ENCODE measurements at regions not wholly inside any gene's neighbourhood (a gene's known extent, or its start where the extent isn't known, plus 50 kb on each side); places are given as distances from the start of the nearest gene placed in this dataset.
A peak's percentile ranks its signal among the peaks of the same experiment; 100 is the strongest.

DNA sequence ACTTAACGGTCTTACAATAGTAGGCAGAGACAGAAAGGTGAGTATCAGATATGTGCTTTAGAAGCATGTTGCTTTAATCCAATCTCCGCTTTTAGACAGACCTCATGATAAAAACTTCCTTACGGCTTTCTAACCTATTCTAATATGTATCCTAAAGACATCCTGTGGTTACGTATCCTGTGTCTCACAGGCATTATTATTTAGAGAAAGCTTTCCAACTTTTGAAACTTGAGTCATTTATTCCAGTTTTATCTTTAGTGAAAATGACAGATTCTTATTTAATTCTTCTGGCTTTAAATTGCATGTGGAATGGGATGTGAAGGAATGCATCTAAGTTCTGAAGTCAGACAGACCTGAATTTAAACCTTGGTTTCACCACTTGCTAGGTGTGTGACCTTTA, 118.9 kb downstream of the OTUD1 start:
- H3K4me3 ChIP-seq, result no peak overlapping the region
- no peaks in the 10 kb centered on the region for H3K4me1 ChIP-seq
- no peaks in the 10 kb centered on the region for H3K36me3 ChIP-seq
- H3K27me3 ChIP-seq, result no peaks in the 10 kb centered on the region
- intact Hi-C loops (cut with DNase I; ENCODE audit: low total_unique reads), result no loop called here
- peaks cover 0 to 24% (median 16%) of the 10 kb centered on the region in 4 donors for H3K9me3 ChIP-seq
- 77 to 91% (median 80%) methylated on average over 4 of the region's 4 CpGs for WGBS, 5 donors
- no peak for DNase-seq
- TF ChIP-seq EP300 (IDR thresholded peaks at IDR 0.05), result no peak
- TF ChIP-seq POLR2A (IDR thresholded peaks at IDR 0.05), result no peak
- TF ChIP-seq, protein P1, sequence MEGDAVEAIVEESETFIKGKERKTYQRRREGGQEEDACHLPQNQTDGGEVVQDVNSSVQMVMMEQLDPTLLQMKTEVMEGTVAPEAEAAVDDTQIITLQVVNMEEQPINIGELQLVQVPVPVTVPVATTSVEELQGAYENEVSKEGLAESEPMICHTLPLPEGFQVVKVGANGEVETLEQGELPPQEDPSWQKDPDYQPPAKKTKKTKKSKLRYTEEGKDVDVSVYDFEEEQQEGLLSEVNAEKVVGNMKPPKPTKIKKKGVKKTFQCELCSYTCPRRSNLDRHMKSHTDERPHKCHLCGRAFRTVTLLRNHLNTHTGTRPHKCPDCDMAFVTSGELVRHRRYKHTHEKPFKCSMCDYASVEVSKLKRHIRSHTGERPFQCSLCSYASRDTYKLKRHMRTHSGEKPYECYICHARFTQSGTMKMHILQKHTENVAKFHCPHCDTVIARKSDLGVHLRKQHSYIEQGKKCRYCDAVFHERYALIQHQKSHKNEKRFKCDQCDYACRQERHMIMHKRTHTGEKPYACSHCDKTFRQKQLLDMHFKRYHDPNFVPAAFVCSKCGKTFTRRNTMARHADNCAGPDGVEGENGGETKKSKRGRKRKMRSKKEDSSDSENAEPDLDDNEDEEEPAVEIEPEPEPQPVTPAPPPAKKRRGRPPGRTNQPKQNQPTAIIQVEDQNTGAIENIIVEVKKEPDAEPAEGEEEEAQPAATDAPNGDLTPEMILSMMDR (IDR thresholded peaks at IDR 0.05), result no peak
- no peak for TF ChIP-seq POLR2AphosphoS5 (IDR thresholded peaks at IDR 0.05)
- no peak overlapping the region for H3K27ac ChIP-seq

DNA sequence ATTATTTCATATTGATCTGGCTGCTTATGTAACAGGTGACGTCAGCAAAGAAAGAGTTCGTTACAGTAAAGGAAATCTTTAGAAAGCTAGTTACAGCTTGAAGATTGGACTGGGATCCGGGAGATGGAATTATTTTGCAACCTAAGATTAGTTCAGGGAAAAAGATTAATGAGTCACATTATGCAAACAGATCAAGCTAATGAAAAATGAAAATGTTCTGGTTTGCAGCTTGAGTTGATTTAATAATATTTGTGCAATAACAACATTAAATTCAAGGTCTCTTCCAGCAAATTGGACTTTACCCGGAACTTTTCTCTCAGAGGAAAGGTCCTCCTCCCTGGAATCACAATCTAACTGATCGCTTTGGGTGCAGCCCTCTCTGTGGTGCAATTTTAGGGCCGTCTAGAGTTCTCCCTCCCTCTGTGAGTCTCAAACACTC, 119.5 kb downstream of the OTUD1 start:
- H3K4me1 ChIP-seq, result no peaks in the 10 kb centered on the region
- DNase-seq, result no peak
- WGBS, 5 donors, result 29 to 44% (median 31%) methylated on average over 6 of the region's 6 CpGs
- peaks cover 0 to 26% (median 18%) of the 10 kb centered on the region in 4 donors for H3K9me3 ChIP-seq
- TF ChIP-seq POLR2AphosphoS5 (IDR thresholded peaks at IDR 0.05), result peak in 1 of 3 donors; percentile 12
- TF ChIP-seq, protein P1 (IDR thresholded peaks at IDR 0.05), result no peak
- TF ChIP-seq EP300 (IDR thresholded peaks at IDR 0.05), result no peak
- TF ChIP-seq POLR2A (IDR thresholded peaks at IDR 0.05), result no peak
- H3K36me3 ChIP-seq, result no peaks in the 10 kb centered on the region
- intact Hi-C loops (cut with DNase I; ENCODE audit: low total_unique reads), result no loop called here
- no peak overlapping the region for H3K4me3 ChIP-seq
- no peak overlapping the region for H3K27ac ChIP-seq
- H3K27me3 ChIP-seq, result no peaks in the 10 kb centered on the region

DNA sequence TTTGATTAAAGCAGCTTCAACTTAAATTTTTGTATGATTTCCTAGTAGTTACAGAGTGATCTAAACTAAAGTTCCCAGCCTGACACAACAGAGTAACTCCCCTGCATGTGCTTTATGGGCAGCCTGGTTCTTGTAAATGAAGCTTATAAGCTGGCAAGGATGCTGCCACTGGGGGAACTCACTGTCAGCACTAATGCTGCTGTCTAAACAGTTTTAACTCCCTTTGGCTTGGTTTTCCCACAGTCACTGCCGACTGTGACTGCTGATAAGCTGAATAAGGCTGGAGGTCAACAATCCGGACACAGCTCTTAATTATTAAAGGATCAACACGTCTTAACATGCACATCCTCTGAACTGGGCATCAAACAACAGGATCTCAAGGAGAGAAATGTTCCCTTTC, 130.1 kb downstream of the OTUD1 start:
- DNase-seq, result peak in 1 of 2 donors; percentile 19
- Histone ChIP-seq H3K4me3 (no peak overlapping the region), H3K4me1 (no peaks in the 10 kb centered on the region), H3K36me3 (no peaks in the 10 kb centered on the region), H3K27ac (no peak overlapping the region), H3K27me3 (no peaks in the 10 kb centered on the region), H3K9me3 (peaks cover 0 to 32% (median 24%) of the 10 kb centered on the region in 4 donors)
- intact Hi-C loops (cut with DNase I; ENCODE audit: low total_unique reads), result no loop called here
- TF ChIP-seq POLR2AphosphoS5 (IDR thresholded peaks at IDR 0.05) (no peak), POLR2A (IDR thresholded peaks at IDR 0.05) (no peak), EP300 (IDR thresholded peaks at IDR 0.05) (no peak)
- TF ChIP-seq, protein P1 (IDR thresholded peaks at IDR 0.05), result no peak
- 10 to 28% (median 24%) methylated on average over 3 of the region's 3 CpGs for WGBS, 5 donors

DNA sequence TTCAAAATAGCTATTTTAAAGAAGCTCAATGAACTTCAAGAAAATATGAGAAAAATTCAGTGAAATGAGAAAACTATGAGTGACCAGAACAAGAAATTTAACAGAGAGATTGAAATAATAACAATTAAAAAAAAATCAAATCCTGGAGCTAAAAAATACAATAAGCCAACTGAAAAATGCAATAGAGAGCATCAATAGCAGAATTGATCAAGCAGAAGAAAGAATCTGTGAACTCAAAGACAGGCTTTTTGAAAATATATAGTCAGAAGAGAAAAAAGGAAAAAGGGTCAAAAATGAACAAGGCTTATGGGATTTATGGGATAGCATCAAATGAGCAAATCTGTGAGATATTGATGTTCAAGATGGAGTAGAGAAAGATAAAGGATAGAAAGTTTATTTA, 133.0 kb downstream of the OTUD1 start:
- no peaks in the 10 kb centered on the region for H3K4me1 ChIP-seq
- peaks cover 0 to 32% (median 25%) of the 10 kb centered on the region in 4 donors for H3K9me3 ChIP-seq
- no peaks in the 10 kb centered on the region for H3K36me3 ChIP-seq
- no peaks in the 10 kb centered on the region for H3K27me3 ChIP-seq
- no peak overlapping the region for H3K27ac ChIP-seq
- H3K4me3 ChIP-seq, result no peak overlapping the region
- no peak for DNase-seq
- intact Hi-C loops (cut with DNase I; ENCODE audit: low total_unique reads), result no loop called here
- TF ChIP-seq EP300 (IDR thresholded peaks at IDR 0.05) (no peak), POLR2AphosphoS5 (IDR thresholded peaks at IDR 0.05) (no peak), POLR2A (IDR thresholded peaks at IDR 0.05) (no peak)
- TF ChIP-seq, protein P1 (IDR thresholded peaks at IDR 0.05), result no peak
